ENCODE measurements at regions not wholly inside any gene's neighbourhood (a gene's known extent, or its start where the extent isn't known, plus 50 kb on each side); places are given as distances from the start of the nearest gene placed in this dataset.

DNA sequence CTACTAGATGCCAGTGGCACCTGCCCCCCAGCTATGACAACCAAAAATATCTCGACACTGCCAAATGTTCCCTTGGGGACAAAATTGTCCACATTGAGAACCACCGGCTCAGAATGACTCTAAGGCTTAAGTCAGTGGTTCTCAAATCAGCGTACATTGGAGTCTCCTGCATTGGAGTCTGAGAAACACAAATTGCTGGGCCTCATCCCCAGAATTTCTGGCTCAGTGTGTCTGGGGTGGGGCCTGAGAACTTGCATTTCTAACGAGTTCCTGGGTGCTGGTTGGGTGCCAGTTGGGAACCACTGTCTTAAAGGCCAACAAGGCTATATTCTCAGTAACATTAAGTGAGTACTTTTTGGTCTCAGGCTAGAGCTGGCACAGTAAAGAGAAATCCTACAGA is 77.7 kb upstream of the GADD45A start:
- TF ChIP-seq TAF1 (IDR thresholded peaks at IDR 0.05; ENCODE audit: low read depth, low read length) (no peak), POLR2A (IDR thresholded peaks at IDR 0.05; ENCODE audit: control extremely low read depth in 1 of 2, low read depth in 2 of 2, low read length in 2 of 2) (no peak), EP300 (IDR thresholded peaks at IDR 0.05; ENCODE audit: borderline replicate concordance in 1 of 2, low read depth in 2 of 2, low read length in 2 of 2) (no peak), CREB1 (IDR thresholded peaks at IDR 0.05) (no peak), SUZ12 (IDR thresholded peaks at IDR 0.05; ENCODE audit: low read length) (no peak), SIN3A (conservative IDR thresholded peaks at IDR 0.05 in 1 of 2, IDR thresholded peaks at IDR 0.05 in 1 of 2; ENCODE audit: low read depth in 1 of 2, low read length in 2 of 2) (no peak), POLR2AphosphoS5 (IDR thresholded peaks at IDR 0.05; ENCODE audit: low read depth, low read length) (no peak), MAFK (IDR thresholded peaks at IDR 0.05; ENCODE audit: low read depth, low read length) (no peak), JUND (IDR thresholded peaks at IDR 0.05; ENCODE audit: low read length) (no peak), EZH2 (IDR thresholded peaks at IDR 0.05; ENCODE audit: low read depth, low read length, severe bottlenecking) (no peak), CHD1 (IDR thresholded peaks at IDR 0.05; ENCODE audit: low read depth, low read length) (no peak)
- TF ChIP-seq, protein P1, sequence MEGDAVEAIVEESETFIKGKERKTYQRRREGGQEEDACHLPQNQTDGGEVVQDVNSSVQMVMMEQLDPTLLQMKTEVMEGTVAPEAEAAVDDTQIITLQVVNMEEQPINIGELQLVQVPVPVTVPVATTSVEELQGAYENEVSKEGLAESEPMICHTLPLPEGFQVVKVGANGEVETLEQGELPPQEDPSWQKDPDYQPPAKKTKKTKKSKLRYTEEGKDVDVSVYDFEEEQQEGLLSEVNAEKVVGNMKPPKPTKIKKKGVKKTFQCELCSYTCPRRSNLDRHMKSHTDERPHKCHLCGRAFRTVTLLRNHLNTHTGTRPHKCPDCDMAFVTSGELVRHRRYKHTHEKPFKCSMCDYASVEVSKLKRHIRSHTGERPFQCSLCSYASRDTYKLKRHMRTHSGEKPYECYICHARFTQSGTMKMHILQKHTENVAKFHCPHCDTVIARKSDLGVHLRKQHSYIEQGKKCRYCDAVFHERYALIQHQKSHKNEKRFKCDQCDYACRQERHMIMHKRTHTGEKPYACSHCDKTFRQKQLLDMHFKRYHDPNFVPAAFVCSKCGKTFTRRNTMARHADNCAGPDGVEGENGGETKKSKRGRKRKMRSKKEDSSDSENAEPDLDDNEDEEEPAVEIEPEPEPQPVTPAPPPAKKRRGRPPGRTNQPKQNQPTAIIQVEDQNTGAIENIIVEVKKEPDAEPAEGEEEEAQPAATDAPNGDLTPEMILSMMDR (IDR thresholded peaks at IDR 0.05; ENCODE audit: control extremely low read depth in 1 of 3, insufficient read depth in 1 of 3, low read depth in 1 of 3, low read length in 3 of 3) = no peak
- TF ChIP-seq, protein P2, sequence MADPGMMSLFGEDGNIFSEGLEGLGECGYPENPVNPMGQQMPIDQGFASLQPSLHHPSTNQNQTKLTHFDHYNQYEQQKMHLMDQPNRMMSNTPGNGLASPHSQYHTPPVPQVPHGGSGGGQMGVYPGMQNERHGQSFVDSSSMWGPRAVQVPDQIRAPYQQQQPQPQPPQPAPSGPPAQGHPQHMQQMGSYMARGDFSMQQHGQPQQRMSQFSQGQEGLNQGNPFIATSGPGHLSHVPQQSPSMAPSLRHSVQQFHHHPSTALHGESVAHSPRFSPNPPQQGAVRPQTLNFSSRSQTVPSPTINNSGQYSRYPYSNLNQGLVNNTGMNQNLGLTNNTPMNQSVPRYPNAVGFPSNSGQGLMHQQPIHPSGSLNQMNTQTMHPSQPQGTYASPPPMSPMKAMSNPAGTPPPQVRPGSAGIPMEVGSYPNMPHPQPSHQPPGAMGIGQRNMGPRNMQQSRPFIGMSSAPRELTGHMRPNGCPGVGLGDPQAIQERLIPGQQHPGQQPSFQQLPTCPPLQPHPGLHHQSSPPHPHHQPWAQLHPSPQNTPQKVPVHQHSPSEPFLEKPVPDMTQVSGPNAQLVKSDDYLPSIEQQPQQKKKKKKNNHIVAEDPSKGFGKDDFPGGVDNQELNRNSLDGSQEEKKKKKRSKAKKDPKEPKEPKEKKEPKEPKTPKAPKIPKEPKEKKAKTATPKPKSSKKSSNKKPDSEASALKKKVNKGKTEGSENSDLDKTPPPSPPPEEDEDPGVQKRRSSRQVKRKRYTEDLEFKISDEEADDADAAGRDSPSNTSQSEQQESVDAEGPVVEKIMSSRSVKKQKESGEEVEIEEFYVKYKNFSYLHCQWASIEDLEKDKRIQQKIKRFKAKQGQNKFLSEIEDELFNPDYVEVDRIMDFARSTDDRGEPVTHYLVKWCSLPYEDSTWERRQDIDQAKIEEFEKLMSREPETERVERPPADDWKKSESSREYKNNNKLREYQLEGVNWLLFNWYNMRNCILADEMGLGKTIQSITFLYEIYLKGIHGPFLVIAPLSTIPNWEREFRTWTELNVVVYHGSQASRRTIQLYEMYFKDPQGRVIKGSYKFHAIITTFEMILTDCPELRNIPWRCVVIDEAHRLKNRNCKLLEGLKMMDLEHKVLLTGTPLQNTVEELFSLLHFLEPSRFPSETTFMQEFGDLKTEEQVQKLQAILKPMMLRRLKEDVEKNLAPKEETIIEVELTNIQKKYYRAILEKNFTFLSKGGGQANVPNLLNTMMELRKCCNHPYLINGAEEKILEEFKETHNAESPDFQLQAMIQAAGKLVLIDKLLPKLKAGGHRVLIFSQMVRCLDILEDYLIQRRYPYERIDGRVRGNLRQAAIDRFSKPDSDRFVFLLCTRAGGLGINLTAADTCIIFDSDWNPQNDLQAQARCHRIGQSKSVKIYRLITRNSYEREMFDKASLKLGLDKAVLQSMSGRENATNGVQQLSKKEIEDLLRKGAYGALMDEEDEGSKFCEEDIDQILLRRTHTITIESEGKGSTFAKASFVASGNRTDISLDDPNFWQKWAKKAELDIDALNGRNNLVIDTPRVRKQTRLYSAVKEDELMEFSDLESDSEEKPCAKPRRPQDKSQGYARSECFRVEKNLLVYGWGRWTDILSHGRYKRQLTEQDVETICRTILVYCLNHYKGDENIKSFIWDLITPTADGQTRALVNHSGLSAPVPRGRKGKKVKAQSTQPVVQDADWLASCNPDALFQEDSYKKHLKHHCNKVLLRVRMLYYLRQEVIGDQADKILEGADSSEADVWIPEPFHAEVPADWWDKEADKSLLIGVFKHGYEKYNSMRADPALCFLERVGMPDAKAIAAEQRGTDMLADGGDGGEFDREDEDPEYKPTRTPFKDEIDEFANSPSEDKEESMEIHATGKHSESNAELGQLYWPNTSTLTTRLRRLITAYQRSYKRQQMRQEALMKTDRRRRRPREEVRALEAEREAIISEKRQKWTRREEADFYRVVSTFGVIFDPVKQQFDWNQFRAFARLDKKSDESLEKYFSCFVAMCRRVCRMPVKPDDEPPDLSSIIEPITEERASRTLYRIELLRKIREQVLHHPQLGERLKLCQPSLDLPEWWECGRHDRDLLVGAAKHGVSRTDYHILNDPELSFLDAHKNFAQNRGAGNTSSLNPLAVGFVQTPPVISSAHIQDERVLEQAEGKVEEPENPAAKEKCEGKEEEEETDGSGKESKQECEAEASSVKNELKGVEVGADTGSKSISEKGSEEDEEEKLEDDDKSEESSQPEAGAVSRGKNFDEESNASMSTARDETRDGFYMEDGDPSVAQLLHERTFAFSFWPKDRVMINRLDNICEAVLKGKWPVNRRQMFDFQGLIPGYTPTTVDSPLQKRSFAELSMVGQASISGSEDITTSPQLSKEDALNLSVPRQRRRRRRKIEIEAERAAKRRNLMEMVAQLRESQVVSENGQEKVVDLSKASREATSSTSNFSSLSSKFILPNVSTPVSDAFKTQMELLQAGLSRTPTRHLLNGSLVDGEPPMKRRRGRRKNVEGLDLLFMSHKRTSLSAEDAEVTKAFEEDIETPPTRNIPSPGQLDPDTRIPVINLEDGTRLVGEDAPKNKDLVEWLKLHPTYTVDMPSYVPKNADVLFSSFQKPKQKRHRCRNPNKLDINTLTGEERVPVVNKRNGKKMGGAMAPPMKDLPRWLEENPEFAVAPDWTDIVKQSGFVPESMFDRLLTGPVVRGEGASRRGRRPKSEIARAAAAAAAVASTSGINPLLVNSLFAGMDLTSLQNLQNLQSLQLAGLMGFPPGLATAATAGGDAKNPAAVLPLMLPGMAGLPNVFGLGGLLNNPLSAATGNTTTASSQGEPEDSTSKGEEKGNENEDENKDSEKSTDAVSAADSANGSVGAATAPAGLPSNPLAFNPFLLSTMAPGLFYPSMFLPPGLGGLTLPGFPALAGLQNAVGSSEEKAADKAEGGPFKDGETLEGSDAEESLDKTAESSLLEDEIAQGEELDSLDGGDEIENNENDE (IDR thresholded peaks at IDR 0.05; ENCODE audit: insufficient replicate concordance, low read length) = no peak
- TF ChIP-seq, protein P3, sequence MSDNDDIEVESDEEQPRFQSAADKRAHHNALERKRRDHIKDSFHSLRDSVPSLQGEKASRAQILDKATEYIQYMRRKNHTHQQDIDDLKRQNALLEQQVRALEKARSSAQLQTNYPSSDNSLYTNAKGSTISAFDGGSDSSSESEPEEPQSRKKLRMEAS (IDR thresholded peaks at IDR 0.05) = no peak

Measured in H1 (cell line).